Upper lobe of left lung (tissue), 6 donors: ENCODE measurements at regions not wholly inside any gene's neighbourhood (a gene's known extent, or its start where the extent isn't known, plus 50 kb on each side); places are given as distances from the start of the nearest gene placed in this dataset.

Source experiments
- ATAC-seq, 2 donors: fragments of 200-7000 bp; cut with Tn5 transposase; one replicate each; pipeline ENCODE4 v1.9.1; 2022; ENCODE audit warnings: mild to moderate bottlenecking in 2 of 2, moderate library complexity in 2 of 2; ENCODE audit not compliant: low FRiP score in 2 of 2
- DNase-seq, 2 donors: peaks; one replicate each; pipeline ENCODE4 v3.0.0-alpha.2; 2019 to 2020
- H3K27ac ChIP-seq, 4 donors: fragments of 200-600 bp; sonication (generic); one replicate each; pipeline ENCODE4 v1.5.1; 2016 to 2019
- H3K27me3 ChIP-seq, 4 donors: fragments of 200-600 bp; sonication (generic); one replicate each; pipeline ENCODE4 v1.5.1; 2017 to 2019
- H3K36me3 ChIP-seq, 4 donors: fragments of 200-600 bp; sonication (generic); one replicate each; pipeline ENCODE4 v1.5.1; 2016 to 2019
- H3K4me1 ChIP-seq, 4 donors: fragments of 200-600 bp; sonication (generic); one replicate each; pipeline ENCODE4 v1.5.1; 2018 to 2019
- H3K4me3 ChIP-seq, 4 donors: fragments of 200-600 bp; sonication (generic); one replicate each; pipeline ENCODE4 v1.5.1; 2017 to 2019; ENCODE audit warnings: mild to moderate bottlenecking in 2 of 4, moderate library complexity in 1 of 4
- H3K9me3 ChIP-seq, 4 donors: fragments of 200-600 bp; sonication (generic); one replicate each; pipeline ENCODE4 v1.5.1; 2018 to 2019
- CTCF ChIP-seq, 6 experiments: fragments of 450-650 bp in 4 of 6; fragments of 200-600 bp in 2 of 6; sonication (generic) in 2 of 6; IDR thresholded peaks; one replicate each; pipeline ENCODE4 v1.5.1; 2016 to 2019; ENCODE audit warnings: antibody characterized with exemption in 6 of 6
- EP300 ChIP-seq, 4 donors: sonication (generic); formaldehyde crosslinking; IDR thresholded peaks; one replicate each; pipeline ENCODE4 v1.5.1; 2017; ENCODE audit warnings: antibody characterized with exemption in 4 of 4, control low read depth in 2 of 4
- POLR2A ChIP-seq, 4 donors: fragments of 450-650 bp; IDR thresholded peaks; one replicate each; pipeline ENCODE4 v1.5.1; 2016 to 2017; ENCODE audit warnings: antibody characterized with exemption in 4 of 4, mild to moderate bottlenecking in 2 of 4
- POLR2AphosphoS5 ChIP-seq, 2 donors: sonication (generic); formaldehyde crosslinking; IDR thresholded peaks; one replicate each; pipeline ENCODE4 v1.5.1; 2017; ENCODE audit warnings: antibody characterized with exemption in 2 of 2
- WGBS, 2 donors: methylation state at CpG; one replicate each; pipeline ENCODE4 v1.1.5; 2017 to 2018; 5-methylcytosine and 5-hydroxymethylcytosine counted together
- donor health status: DM: no; HTN: no; CAD: no; lungs with moderate emphysema.
- donor health status: DM: no; HTN: yes; CAD: no; lungs with severe emphysema.

GRCh38 chr15:46111730-46112129 is 476.9 kb downstream of the SQOR start:
- no peaks in the 10 kb centered on the region for H3K27me3 ChIP-seq
- H3K4me3 ChIP-seq: no peak overlapping the region
- WGBS, 2 donors: 37 to 59% methylated on average over 2 to 3 of the region's 3 CpGs
- peak; percentile 5 to 24 for DNase-seq
- no peak overlapping the region for H3K27ac ChIP-seq
- no peaks in the 10 kb centered on the region for H3K36me3 ChIP-seq
- TF ChIP-seq POLR2A (IDR thresholded peaks at IDR 0.05) (no peak), CTCF (IDR thresholded peaks at IDR 0.05) (no peak), POLR2AphosphoS5 (IDR thresholded peaks at IDR 0.05) (no peak), EP300 (IDR thresholded peaks at IDR 0.05) (no peak)
- no peaks in the 10 kb centered on the region for H3K9me3 ChIP-seq
- H3K4me1 ChIP-seq: no peaks in the 10 kb centered on the region
- ATAC-seq: no peak

- Histone ChIP-seq H3K4me1 (no peaks in the 10 kb centered on the region), H3K36me3 (no peaks in the 10 kb centered on the region), H3K27ac (no peak overlapping the region), H3K9me3 (no peaks in the 10 kb centered on the region), H3K4me3 (no peak overlapping the region), H3K27me3 (no peaks in the 10 kb centered on the region)
- no peak for DNase-seq
- TF ChIP-seq EP300 (IDR thresholded peaks at IDR 0.05) (no peak), CTCF (IDR thresholded peaks at IDR 0.05) (no peak), POLR2AphosphoS5 (IDR thresholded peaks at IDR 0.05) (no peak), POLR2A (IDR thresholded peaks at IDR 0.05) (no peak)
- ATAC-seq: no peak
Measured at GRCh38 chr15:46117071-46117470, 482.2 kb downstream of the SQOR start.

- no peak for DNase-seq
- ATAC-seq: no peak
- Histone ChIP-seq H3K4me3 (no peak overlapping the region), H3K27ac (no peak overlapping the region), H3K4me1 (no peaks in the 10 kb centered on the region), H3K9me3 (peaks cover 5 to 10% (median 6%) of the 10 kb centered on the region in 4 donors), H3K36me3 (no peaks in the 10 kb centered on the region), H3K27me3 (no peaks in the 10 kb centered on the region)
- TF ChIP-seq POLR2A (IDR thresholded peaks at IDR 0.05): no peak
- no peak for TF ChIP-seq EP300 (IDR thresholded peaks at IDR 0.05)
- TF ChIP-seq POLR2AphosphoS5 (IDR thresholded peaks at IDR 0.05): no peak
- no peak for TF ChIP-seq CTCF (IDR thresholded peaks at IDR 0.05)
- WGBS, 2 donors: 86 to 87% methylated on average over 3 of the region's 3 CpGs
Measured at GRCh38 chr15:46120713-46121112, 485.9 kb downstream of the SQOR start.

GRCh38 chr15:46121441-46121840 is 486.6 kb downstream of the SQOR start:
- H3K27me3 ChIP-seq: no peaks in the 10 kb centered on the region
- H3K27ac ChIP-seq: no peak overlapping the region
- TF ChIP-seq POLR2AphosphoS5 (IDR thresholded peaks at IDR 0.05): no peak
- no peak for TF ChIP-seq CTCF (IDR thresholded peaks at IDR 0.05)
- no peak for TF ChIP-seq POLR2A (IDR thresholded peaks at IDR 0.05)
- TF ChIP-seq EP300 (IDR thresholded peaks at IDR 0.05): no peak
- H3K9me3 ChIP-seq: peaks cover 5 to 10% (median 6%) of the 10 kb centered on the region in 4 donors
- H3K4me3 ChIP-seq: no peak overlapping the region
- DNase-seq (no peak), ATAC-seq (no peak)
- H3K4me1 ChIP-seq: no peaks in the 10 kb centered on the region
- no peaks in the 10 kb centered on the region for H3K36me3 ChIP-seq

GRCh38 chr15:46126581-46126980 is 491.8 kb downstream of the SQOR start:
- TF ChIP-seq POLR2A (IDR thresholded peaks at IDR 0.05): no peak
- TF ChIP-seq POLR2AphosphoS5 (IDR thresholded peaks at IDR 0.05): no peak
- TF ChIP-seq EP300 (IDR thresholded peaks at IDR 0.05): no peak
- TF ChIP-seq CTCF (IDR thresholded peaks at IDR 0.05): no peak

More at GRCh38 chr15:46126581-46126980, 491.8 kb downstream of the SQOR start:
- H3K9me3 ChIP-seq: peaks cover 5 to 10% (median 6%) of the 10 kb centered on the region in 4 donors
- no peaks in the 10 kb centered on the region for H3K27me3 ChIP-seq
- no peak overlapping the region for H3K4me3 ChIP-seq
- no peaks in the 10 kb centered on the region for H3K36me3 ChIP-seq
- H3K27ac ChIP-seq: no peak overlapping the region
- no peak for ATAC-seq
- no peak for DNase-seq
- 83 to 85% methylated on average over 3 of the region's 3 CpGs for WGBS, 2 donors
- no peaks in the 10 kb centered on the region for H3K4me1 ChIP-seq
